CD14-positive monocyte (primary cell): ENCODE measurements at regions not wholly inside any gene's neighbourhood (a gene's known extent, or its start where the extent isn't known, plus 50 kb on each side); places are given as distances from the start of the nearest gene placed in this dataset.

Experiments used
- DNase-seq, 3 donors: peaks; one replicate each; pipeline ENCODE4 v3.0.0-alpha.2; 2011 to 2022
- H2AFZ ChIP-seq: 2 replicates; pipeline ENCODE4 v1.6.0; 2012; ENCODE audit warnings: mild to moderate bottlenecking, low read depth, low read length, inconsistent platforms; ENCODE audit not compliant: insufficient read depth, poor library complexity, severe bottlenecking
- H3K27ac ChIP-seq, 2 donors: 1 replicate in 1 of 2; 2 replicates in 1 of 2; pipeline ENCODE4 v1.5.1; 2012 to 2013; ENCODE audit warnings: low read length in 2 of 2, control low read depth in 1 of 2, inconsistent platforms in 1 of 2, low read depth in 1 of 2, mild to moderate bottlenecking in 1 of 2
- H3K27me3 ChIP-seq, 2 donors: one replicate each; pipeline versions ENCODE4 v1.6.0 to v1.6.1; 2011 to 2013; ENCODE audit warnings: low read length in 2 of 2; ENCODE audit not compliant: control insufficient read depth in 2 of 2, insufficient read depth in 2 of 2
- H3K36me3 ChIP-seq, 2 donors: replicated peaks in 1 of 2; 1 replicate in 1 of 2; 2 replicates in 1 of 2; pipeline versions ENCODE4 v1.5.1 to v1.6.1; 2012 to 2013; ENCODE audit warnings: low read length in 2 of 2, control low read depth in 1 of 2, inconsistent platforms in 1 of 2, mild to moderate bottlenecking in 1 of 2; ENCODE audit not compliant: insufficient read depth in 2 of 2, control insufficient read depth in 1 of 2
- H3K4me1 ChIP-seq, 2 donors: 1 replicate in 1 of 2; 2 replicates in 1 of 2; pipeline versions ENCODE4 v1.5.1 to v1.6.1; 2012 to 2013; ENCODE audit warnings: low read length in 2 of 2, control low read depth in 1 of 2, inconsistent platforms in 1 of 2, mild to moderate bottlenecking in 1 of 2, moderate library complexity in 1 of 2; ENCODE audit not compliant: insufficient read depth in 2 of 2, control insufficient read depth in 1 of 2
- H3K4me2 ChIP-seq: replicated peaks from 2 replicates; pipeline ENCODE3; 2012; ENCODE audit warnings: low read length, moderate library complexity, mild to moderate bottlenecking; ENCODE audit not compliant: poor library complexity, severe bottlenecking; ENCODE audit errors: extremely low read depth
- H3K4me3 ChIP-seq, 3 experiments: fragments of 200-600 bp in 1 of 3; sonication (generic) in 1 of 3; replicated peaks in 1 of 3; 1 replicate in 2 of 3; 2 replicates in 1 of 3; pipeline ENCODE4 v1.5.1; 2011 to 2013; ENCODE audit warnings: low read length in 3 of 3, mild to moderate bottlenecking in 3 of 3, control low read depth in 2 of 3, low read depth in 2 of 3, inconsistent platforms in 1 of 3, moderate library complexity in 1 of 3
- H3K79me2 ChIP-seq: 2 replicates; pipeline ENCODE4 v1.6.0; 2012; ENCODE audit warnings: mild to moderate bottlenecking, control low read depth, inconsistent platforms, low read length, moderate library complexity; ENCODE audit not compliant: insufficient read depth
- H3K9ac ChIP-seq: 2 replicates; pipeline ENCODE4 v1.6.0; 2017; ENCODE audit warnings: low read length, mild to moderate bottlenecking; ENCODE audit not compliant: insufficient read depth, poor library complexity, severe bottlenecking
- H3K9me3 ChIP-seq, 2 donors: replicated peaks in 1 of 2; 1 replicate in 1 of 2; 2 replicates in 1 of 2; pipeline versions ENCODE4 v1.5.1 to v1.6.1; 2012 to 2013; ENCODE audit warnings: low read length in 2 of 2, control low read depth in 1 of 2; ENCODE audit not compliant: control insufficient read depth in 1 of 2, insufficient read depth in 1 of 2
- H4K20me1 ChIP-seq: 2 replicates; pipeline ENCODE4 v1.6.0; 2012; ENCODE audit warnings: mild to moderate bottlenecking, low read length, control low read depth, moderate library complexity; ENCODE audit not compliant: insufficient read depth
- H3K27ac Mint-ChIP-seq, 7 donors: one replicate each; pipeline ENCODE4 v1.8.0; 2020; ENCODE audit warnings: mild to moderate bottlenecking in 7 of 7, mixed read lengths in 7 of 7, moderate library complexity in 6 of 7, inconsistent platforms in 2 of 7
- H3K27me3 Mint-ChIP-seq, 3 donors: one replicate each; pipeline ENCODE4 v1.8.0; 2021 to 2022; ENCODE audit warnings: low read depth in 3 of 3, mild to moderate bottlenecking in 3 of 3, mixed read lengths in 3 of 3, moderate library complexity in 3 of 3, inconsistent platforms in 1 of 3
- H3K36me3 Mint-ChIP-seq, 2 donors: one replicate each; pipeline ENCODE4 v1.8.0; 2020; ENCODE audit warnings: mixed read lengths in 2 of 2, inconsistent platforms in 1 of 2, mild to moderate bottlenecking in 1 of 2
- H3K4me1 Mint-ChIP-seq: one replicate; pipeline ENCODE4 v1.8.0; 2020; ENCODE audit warnings: mild to moderate bottlenecking, mixed read lengths
- H3K4me3 Mint-ChIP-seq, 2 donors: one replicate each; pipeline ENCODE4 v1.8.0; 2020; ENCODE audit warnings: mild to moderate bottlenecking in 2 of 2, mixed read lengths in 2 of 2, moderate library complexity in 1 of 2
- H3K9me3 Mint-ChIP-seq, 7 donors: one replicate each; pipeline ENCODE4 v1.8.0; 2020 to 2022; ENCODE audit warnings: mixed read lengths in 7 of 7, mild to moderate bottlenecking in 6 of 7, moderate library complexity in 6 of 7, inconsistent platforms in 2 of 7
- CTCF ChIP-seq: fragments of 200-600 bp; IDR thresholded peaks from one replicate; pipeline ENCODE4 v1.8.0; 2022; ENCODE audit warnings: antibody characterized with exemption, mild to moderate bottlenecking
- intact Hi-C, 2 donors: fragments of 100-400 bp; cut with micrococcal nuclease; formaldehyde crosslinking; loops; one replicate each; pipeline versions ENCODE4 v1.15.0 to v1.15.1; 2023

- DNase-seq: no peak
- no peak overlapping the region for H3K9ac ChIP-seq
- intact Hi-C loops: no loop called here
- no peak overlapping the region for H3K4me3 ChIP-seq
- Mint-ChIP-seq H3K27me3 (peaks cover 0 to 2% (median 1%) of the 10 kb centered on the region in 3 donors), H3K9me3 (peaks cover 0 to 3% (median 0%) of the 10 kb centered on the region in 7 donors), H3K4me3 (no peak overlapping the region), H3K27ac (no peak overlapping the region), H3K4me1 (peaks cover 18% of the 10 kb centered on the region), H3K36me3 (no peaks in the 10 kb centered on the region)
- H2AFZ ChIP-seq: no peak overlapping the region
- peaks cover 6 to 10% of the 10 kb centered on the region in 2 donors for H3K4me1 ChIP-seq
- H3K27ac ChIP-seq: no peak overlapping the region
- H4K20me1 ChIP-seq: no peaks in the 10 kb centered on the region
- no peaks in the 10 kb centered on the region for H3K36me3 ChIP-seq
- H3K4me2 ChIP-seq: no peak overlapping the region
- no peaks in the 10 kb centered on the region for H3K9me3 ChIP-seq
- H3K79me2 ChIP-seq: no peaks in the 10 kb centered on the region
- H3K27me3 ChIP-seq: no peaks in the 10 kb centered on the region
- no peak for TF ChIP-seq CTCF
These were observed 292.6 kb upstream of the KLF3 start for GRCh38 chr4:38371391-38371851.

GRCh38 chr4:38373375-38373774 is 290.6 kb upstream of the KLF3 start:
- TF ChIP-seq CTCF: no peak
- Histone ChIP-seq H3K9ac (no peak overlapping the region), H3K4me1 (peaks cover 11 to 12% of the 10 kb centered on the region in 2 donors), H3K36me3 (no peaks in the 10 kb centered on the region), H3K4me3 (no peak overlapping the region), H3K9me3 (no peaks in the 10 kb centered on the region), H3K27me3 (no peaks in the 10 kb centered on the region), H2AFZ (no peak overlapping the region), H4K20me1 (no peaks in the 10 kb centered on the region), H3K4me2 (no peak overlapping the region), H3K27ac (no peak overlapping the region), H3K79me2 (no peaks in the 10 kb centered on the region)
- Mint-ChIP-seq H3K4me3 (no peak overlapping the region), H3K27me3 (peaks cover 0 to 4% (median 0%) of the 10 kb centered on the region in 3 donors), H3K36me3 (no peaks in the 10 kb centered on the region), H3K27ac (no peak overlapping the region), H3K4me1 (peaks cover 22% of the 10 kb centered on the region), H3K9me3 (peaks cover 0 to 3% (median 0%) of the 10 kb centered on the region in 7 donors)
- DNase-seq: no peak
- intact Hi-C loops: no loop called here
